AML-193 (cell line): ENCODE measurements at regions not wholly inside any gene's neighbourhood (a gene's known extent, or its start where the extent isn't known, plus 50 kb on each side); places are given as distances from the start of the nearest gene placed in this dataset.
A peak's percentile ranks its signal among the peaks of the same experiment; 100 is the strongest.

ENCODE experiments used
- DNase-seq, 2 experiments: peaks; one replicate each; lab custom pipeline; 2025; lab: John Stamatoyannopoulos, UW

DNA sequence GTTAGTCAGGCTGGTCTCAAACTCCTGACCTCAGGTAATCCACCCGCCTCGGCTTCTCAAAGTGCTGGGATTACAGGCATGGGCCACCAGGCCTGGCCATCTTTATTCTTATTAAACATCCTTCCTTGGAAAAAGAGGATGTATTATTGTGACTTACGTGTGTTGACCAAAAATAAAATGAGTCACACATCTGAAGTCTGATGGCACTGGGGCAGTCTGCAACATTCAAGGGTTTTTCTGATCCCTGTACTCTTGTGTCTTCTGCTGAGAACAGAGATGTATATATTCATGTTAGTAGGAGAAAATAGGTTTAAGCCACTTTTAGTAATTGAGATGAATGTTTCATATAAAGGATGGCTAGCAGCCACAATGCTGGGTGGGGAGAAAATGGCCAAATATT is 129.9 kb upstream of the RIPOR2 start:
- no peak for DNase-seq

DNA sequence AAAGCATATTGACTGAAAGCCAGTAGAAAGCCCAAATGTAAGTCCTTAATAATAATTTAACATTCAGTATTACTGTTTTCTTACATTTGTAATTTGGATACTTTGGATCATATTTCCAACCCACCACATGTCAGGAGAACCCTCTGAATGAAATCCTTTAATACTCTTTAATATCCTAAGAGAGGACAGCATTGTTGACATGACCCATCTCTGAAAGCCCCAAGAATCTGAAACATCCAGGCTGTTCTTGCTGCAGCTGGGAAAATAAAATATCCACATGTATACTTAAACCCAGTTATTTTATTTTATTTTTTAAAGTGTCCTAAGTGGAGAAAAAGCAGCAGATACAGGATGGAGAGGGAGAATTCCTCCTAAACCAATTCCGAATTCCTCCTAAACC is 130.8 kb upstream of the RIPOR2 start:
- DNase-seq, result no peak

DNA sequence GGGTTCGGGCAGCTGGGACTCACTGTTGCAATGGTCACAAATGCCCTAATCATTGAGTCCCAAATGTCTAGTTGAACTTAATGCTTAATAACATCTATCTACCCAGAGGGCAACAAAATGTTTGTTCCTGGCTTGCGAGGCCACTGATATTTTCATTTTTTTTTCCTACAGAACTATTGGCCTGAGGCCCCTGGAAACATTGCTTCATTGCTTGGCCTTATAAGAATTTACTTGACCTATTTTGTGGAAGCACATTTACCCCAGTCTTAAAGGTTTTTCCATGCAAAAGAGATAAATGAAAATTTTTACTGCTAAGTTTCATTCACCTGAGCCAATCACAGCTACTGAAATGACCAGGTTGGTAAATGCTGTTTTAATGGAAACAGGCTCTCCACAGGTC is 133.1 kb upstream of the RIPOR2 start:
- no peak for DNase-seq

- peak; percentile 84 to 89 for DNase-seq
Measured at GRCh38 chr6:25070547-25071366, 135.0 kb upstream of the RIPOR2 start.

- no peak for DNase-seq
Measured at GRCh38 chr6:25078141-25078540, 142.4 kb upstream of the RIPOR2 start.

DNA sequence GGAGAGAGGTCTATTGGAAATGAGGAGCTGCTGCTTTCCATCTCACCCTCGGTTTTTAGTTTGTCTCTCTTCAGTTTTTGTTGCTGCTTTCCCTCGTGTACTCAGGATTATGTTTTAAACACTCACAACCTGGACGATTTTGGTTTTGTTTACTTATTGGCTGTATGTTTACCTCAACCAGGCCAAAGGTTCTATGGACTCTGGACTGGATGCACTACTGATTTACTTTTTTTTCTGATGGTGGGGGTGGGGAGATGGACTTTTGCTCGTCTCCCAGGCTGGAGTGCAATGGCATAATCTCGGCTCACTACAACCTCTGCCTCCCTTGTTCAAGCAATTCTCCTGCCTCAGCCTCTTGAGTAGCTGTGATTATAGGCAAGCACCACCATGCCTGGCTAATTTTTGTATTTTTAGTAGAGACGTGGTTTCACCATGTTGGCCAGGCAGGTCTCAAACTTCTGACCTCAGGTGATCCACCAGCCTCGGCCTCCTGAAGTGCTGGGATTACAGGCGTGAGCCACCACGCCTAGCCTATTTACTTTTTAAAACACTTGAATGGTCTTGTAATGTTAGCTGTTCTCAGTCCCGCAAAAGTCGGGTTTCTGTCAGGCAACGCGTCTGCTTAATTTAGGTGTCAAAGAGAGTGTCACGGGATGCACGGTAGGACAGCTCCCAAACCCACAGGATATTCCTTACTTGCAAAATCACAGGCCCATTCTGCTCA is 148.2 kb upstream of the RIPOR2 start:
- no peak for DNase-seq

- no peak for DNase-seq
Measured at GRCh38 chr6:25084508-25084833, 148.7 kb upstream of the RIPOR2 start.

GRCh38 chr6:25085756-25086155 is 150.0 kb upstream of the RIPOR2 start:
- DNase-seq, result peak; percentile 69 to 88

- DNase-seq, result no peak
Measured at GRCh38 chr6:25086500-25087091, 150.8 kb upstream of the RIPOR2 start.

GRCh38 chr6:25088513-25088912 is 152.8 kb upstream of the RIPOR2 start:
- no peak for DNase-seq

- DNase-seq, result peak in 1 of 2 experiments; percentile 15
Measured at GRCh38 chr6:25089442-25089841, 153.7 kb upstream of the RIPOR2 start.

GRCh38 chr6:25094726-25095125 is 159.0 kb upstream of the RIPOR2 start:
- DNase-seq, result no peak

DNA sequence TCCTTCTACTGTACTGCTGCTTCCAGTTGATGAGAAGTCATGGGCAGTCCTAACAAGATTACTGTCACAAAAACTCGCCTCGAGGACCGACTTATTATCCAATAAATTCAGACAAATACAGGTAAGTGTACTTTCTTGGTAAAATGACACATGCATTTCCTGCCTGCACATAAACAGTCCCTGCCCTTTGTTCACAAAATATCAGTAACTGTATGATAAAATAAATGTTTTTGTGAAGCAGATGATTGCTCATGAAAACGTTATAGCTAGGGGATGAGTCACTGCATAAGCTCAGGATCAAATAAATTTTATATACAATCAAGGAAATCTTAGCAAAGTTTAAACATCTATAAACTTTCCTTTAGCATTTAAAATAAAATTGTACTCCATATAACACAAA is 164.5 kb upstream of the RIPOR2 start:
- DNase-seq, result no peak

DNA sequence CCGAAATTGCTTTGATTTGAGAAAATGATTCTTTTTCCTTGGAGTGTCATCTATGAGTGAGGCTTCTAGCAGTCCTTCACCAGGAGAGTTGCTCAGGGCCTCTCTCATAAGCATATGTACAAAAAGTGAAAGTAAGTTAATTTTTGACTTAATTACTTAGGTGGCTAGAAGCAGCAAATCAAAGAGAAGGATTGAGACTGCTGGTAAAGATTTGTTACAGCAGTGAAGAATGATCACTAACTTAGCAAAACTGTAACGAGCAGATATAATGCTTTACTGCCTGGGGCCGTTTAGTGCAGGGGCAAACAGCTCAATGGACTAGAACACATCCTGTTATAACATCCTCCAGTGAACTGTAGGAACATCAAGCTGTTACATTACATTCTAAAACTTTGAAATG is 167.8 kb upstream of the RIPOR2 start:
- DNase-seq, result no peak

GRCh38 chr6:25105070-25105925 is 169.5 kb upstream of the RIPOR2 start:
- no peak for DNase-seq

DNA sequence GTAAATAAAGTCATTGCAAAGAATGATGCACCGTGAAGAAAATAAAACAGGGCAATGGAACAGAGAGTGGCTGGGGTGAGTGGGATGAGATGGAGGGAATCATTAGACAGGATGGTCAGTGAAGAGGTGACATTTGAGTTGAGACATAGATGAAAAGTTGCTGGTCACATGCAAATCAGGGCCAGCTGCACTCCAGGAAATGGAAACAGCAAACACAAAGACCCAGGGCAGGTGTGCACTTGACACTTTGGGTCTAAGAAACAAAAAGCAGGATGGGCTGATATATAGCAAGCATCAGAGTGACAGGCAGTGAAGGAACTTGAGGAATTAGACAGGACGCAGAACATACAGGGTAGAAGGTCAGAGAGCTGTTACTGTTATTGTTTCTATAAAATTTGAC is 171.5 kb upstream of the RIPOR2 start:
- DNase-seq, result no peak

DNA sequence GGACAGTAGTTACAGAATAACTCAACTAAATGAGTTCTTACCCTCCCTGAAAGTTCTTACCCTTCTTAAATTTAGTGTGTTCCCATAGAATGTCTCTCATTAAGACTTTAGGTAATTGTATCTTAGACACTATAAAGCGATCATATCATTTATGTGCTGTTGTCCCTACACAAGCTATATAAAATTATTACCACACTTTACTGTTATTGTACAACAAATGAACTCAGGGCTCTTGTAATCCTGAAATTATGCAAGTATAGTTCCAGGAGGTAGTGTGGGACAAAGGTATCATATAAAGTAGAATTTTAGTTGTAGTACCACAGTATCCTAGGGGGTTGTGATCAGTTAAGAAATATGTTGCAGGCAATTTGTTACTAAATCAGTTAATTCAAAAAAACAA is 167.4 kb upstream of the CARMIL1 start:
- no peak for DNase-seq

GRCh38 chr6:25112322-25112773 is 166.8 kb upstream of the CARMIL1 start:
- DNase-seq, result peak; percentile 35 to 55

- DNase-seq, result no peak
Measured at GRCh38 chr6:25113436-25113835, 165.7 kb upstream of the CARMIL1 start.

- DNase-seq, result no peak
Measured at GRCh38 chr6:25118038-25118437, 161.1 kb upstream of the CARMIL1 start.

GRCh38 chr6:25121186-25121585 is 158.0 kb upstream of the CARMIL1 start:
- DNase-seq, result no peak

DNA sequence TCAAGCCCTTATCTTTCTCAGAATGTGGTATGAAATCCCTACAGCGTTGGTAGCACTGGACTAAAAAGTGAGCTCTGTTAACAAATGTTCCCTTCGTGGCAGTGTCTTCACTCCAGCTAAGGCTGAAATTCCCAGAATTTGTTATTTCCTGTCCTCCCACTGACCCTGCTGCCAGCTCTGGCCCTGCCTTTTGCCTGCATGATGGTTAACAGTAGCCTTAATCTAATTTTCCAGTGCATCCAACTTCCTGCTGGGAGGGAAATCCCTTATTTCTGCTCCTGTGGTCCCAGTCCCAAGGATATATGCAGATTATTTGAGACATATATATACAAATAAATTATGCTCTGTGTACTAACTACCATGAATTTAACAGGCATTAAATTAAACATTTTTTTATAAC is 157.2 kb upstream of the CARMIL1 start:
- DNase-seq, result no peak
